ENCODE measurements at regions not wholly inside any gene's neighbourhood (a gene's known extent, or its start where the extent isn't known, plus 50 kb on each side); places are given as distances from the start of the nearest gene placed in this dataset.

- H3K4me3 ChIP-seq (replicated peaks in 1 of 2; ENCODE audit: low read depth in 1 of 2, low read length in 2 of 2): no peak overlapping the region
- intact Hi-C loops (cut with micrococcal nuclease): no loop called here
Measured at GRCh38 chr5:13356226-13356625, 588.3 kb downstream of the DNAH5 start.

GRCh38 chr5:13354611-13355010 lies 589.9 kb downstream of the DNAH5 start:
- Histone ChIP-seq H4K20me1 (ENCODE audit: insufficient read depth) (no peaks in the 10 kb centered on the region), H3K27ac (ENCODE audit: low read depth, low read length) (no peak overlapping the region), H3K9ac (ENCODE audit: low read length) (no peak overlapping the region), H3K4me3 (replicated peaks in 1 of 2; ENCODE audit: low read depth in 1 of 2, low read length in 2 of 2) (no peak overlapping the region), H3K9me2 (ENCODE audit: insufficient read depth) (no peaks in the 10 kb centered on the region), H3K27me3 (ENCODE audit: insufficient read depth, low read length) (no peaks in the 10 kb centered on the region), H3K4me2 (ENCODE audit: low read length) (no peak overlapping the region), H2AFZ (ENCODE audit: low read depth, low read length, poor library complexity, severe bottlenecking) (no peak overlapping the region), H3K9me3 (ENCODE audit: control insufficient read depth in 1 of 2, insufficient read depth in 1 of 2, low read depth in 1 of 2, low read length in 2 of 2) (peaks cover 9 to 21% of the 10 kb centered on the region in 2 experiments; a peak in 2 of 4 replicates), H3K4me1 (ENCODE audit: control insufficient read depth in 1 of 2, insufficient read depth in 2 of 2, low read length in 2 of 2) (no peaks in the 10 kb centered on the region), H3K79me2 (ENCODE audit: insufficient read depth, low read length) (no peaks in the 10 kb centered on the region), H3K36me3 (ENCODE audit: control insufficient read depth in 1 of 2, insufficient read depth in 2 of 2, low read length in 2 of 2) (no peaks in the 10 kb centered on the region)
- POLR2A ChIA-PET: no interaction called here
- no TSS peak for BruUV-seq (replicated peaks)
- intact Hi-C loops (cut with micrococcal nuclease): no loop called here
- no peak for DNase-seq (ENCODE audit: low read depth, low spot score)
- RAD21 ChIA-PET (ENCODE audit: low non-redundant PET in 1 of 2, low total read pairs in 2 of 2, uncharacterized antibody in 2 of 2, unreplicated experiment in 2 of 2): no interaction called here
- CTCF ChIA-PET: no interaction called here
- ATAC-seq: no peak
- TF ChIP-seq EGR1 (IDR thresholded peaks at IDR 0.05; ENCODE audit: low read depth) (no peak), POLR2AphosphoS5 (IDR thresholded peaks at IDR 0.05; ENCODE audit: low read depth, low read length) (no peak), ATF3 (IDR thresholded peaks at IDR 0.05) (no peak), EZH2phosphoT487 (IDR thresholded peaks at IDR 0.05; ENCODE audit: borderline replicate concordance) (no peak), YY1 (IDR thresholded peaks at IDR 0.05; ENCODE audit: extremely low read depth, insufficient replicate concordance, low read depth, low read length) (no peak), SIN3A (IDR thresholded peaks at IDR 0.05; ENCODE audit: low read depth) (no peak), ZNF274 (IDR thresholded peaks at IDR 0.05; ENCODE audit: low read depth, low read length) (no peak), CBX3 (IDR thresholded peaks at IDR 0.05; ENCODE audit: low read depth) (no peak), RAD21 (IDR thresholded peaks at IDR 0.05; ENCODE audit: low read depth) (no peak), CTCF (IDR thresholded peaks at IDR 0.05 in 2 of 3, conservative IDR thresholded peaks at IDR 0.05 in 1 of 3; ENCODE audit: borderline replicate concordance in 1 of 3, insufficient read depth in 1 of 3, low read depth in 2 of 3, low read length in 2 of 3) (no peak), MAX (IDR thresholded peaks at IDR 0.05) (no peak), ELF1 (IDR thresholded peaks at IDR 0.05; ENCODE audit: borderline replicate concordance, low read depth) (no peak), ZBTB33 (IDR thresholded peaks at IDR 0.05; ENCODE audit: extremely low read depth, insufficient replicate concordance, low read length) (no peak), SP1 (IDR thresholded peaks at IDR 0.05; ENCODE audit: low read depth) (no peak), EZH2 (IDR thresholded peaks at IDR 0.05) (no peak)

More at GRCh38 chr5:13356226-13356625, 588.3 kb downstream of the DNAH5 start:
- no peak overlapping the region for H2AFZ ChIP-seq (ENCODE audit: low read depth, low read length, poor library complexity, severe bottlenecking)
- ChIA-PET POLR2A (no interaction called here), CTCF (no interaction called here), RAD21 (ENCODE audit: low non-redundant PET in 1 of 2, low total read pairs in 2 of 2, uncharacterized antibody in 2 of 2, unreplicated experiment in 2 of 2) (no interaction called here)
- no peaks in the 10 kb centered on the region for H3K4me1 ChIP-seq (ENCODE audit: control insufficient read depth in 1 of 2, insufficient read depth in 2 of 2, low read length in 2 of 2)
- no TSS peak for BruUV-seq (replicated peaks)
- H3K27me3 ChIP-seq (ENCODE audit: insufficient read depth, low read length): no peaks in the 10 kb centered on the region
- H3K9me2 ChIP-seq (ENCODE audit: insufficient read depth): no peaks in the 10 kb centered on the region
- TF ChIP-seq ELF1 (IDR thresholded peaks at IDR 0.05; ENCODE audit: borderline replicate concordance, low read depth): no peak
- no peak for TF ChIP-seq ATF3 (IDR thresholded peaks at IDR 0.05)
- TF ChIP-seq POLR2AphosphoS5 (IDR thresholded peaks at IDR 0.05; ENCODE audit: low read depth, low read length): no peak
- TF ChIP-seq EGR1 (IDR thresholded peaks at IDR 0.05; ENCODE audit: low read depth): no peak
- no peak for TF ChIP-seq EZH2 (IDR thresholded peaks at IDR 0.05)
- no peak overlapping the region for H3K4me2 ChIP-seq (ENCODE audit: low read length)
- no peak overlapping the region for H3K27ac ChIP-seq (ENCODE audit: low read depth, low read length)
- H4K20me1 ChIP-seq (ENCODE audit: insufficient read depth): no peaks in the 10 kb centered on the region
- H3K9ac ChIP-seq (ENCODE audit: low read length): no peak overlapping the region
- DNase-seq (ENCODE audit: low read depth, low spot score) (no peak), ATAC-seq (no peak)
- no peaks in the 10 kb centered on the region for H3K36me3 ChIP-seq (ENCODE audit: control insufficient read depth in 1 of 2, insufficient read depth in 2 of 2, low read length in 2 of 2)
- H3K79me2 ChIP-seq (ENCODE audit: insufficient read depth, low read length): no peaks in the 10 kb centered on the region
- peaks cover 9 to 19% of the 10 kb centered on the region in 2 experiments; a peak in 2 of 4 replicates for H3K9me3 ChIP-seq (ENCODE audit: control insufficient read depth in 1 of 2, insufficient read depth in 1 of 2, low read depth in 1 of 2, low read length in 2 of 2)

Measured in HCT116 (cell line).